B cell (primary cell): ENCODE measurements at regions not wholly inside any gene's neighbourhood (a gene's known extent, or its start where the extent isn't known, plus 50 kb on each side); places are given as distances from the start of the nearest gene placed in this dataset.

Source experiments
- CTCF ChIP-seq: fragments of 200-600 bp; IDR thresholded peaks from one replicate; pipeline ENCODE4 v1.8.0; 2022; ENCODE audit warnings: antibody characterized with exemption, mild to moderate bottlenecking
- EZH2 ChIP-seq: IDR thresholded peaks from 2 replicates; pipeline ENCODE4 v1.6.1; 2012; ENCODE audit warnings: borderline replicate concordance, low read depth, mild to moderate bottlenecking, moderate library complexity, low read length; ENCODE audit not compliant: insufficient read depth, poor library complexity, severe bottlenecking

GRCh38 chr5:17808566-17808965, 174.3 kb downstream of the TAF11L14 start:
- no peak for TF ChIP-seq CTCF
- no peak for TF ChIP-seq EZH2
